Smooth muscle cell of the brain vasculature (primary cell): ENCODE measurements at regions not wholly inside any gene's neighbourhood (a gene's known extent, or its start where the extent isn't known, plus 50 kb on each side); places are given as distances from the start of the nearest gene placed in this dataset.
"Not testable (repeated sequence)": the region's sequence is repeated elsewhere in the genome, so short reads cannot be mapped to it uniquely, and the experiment has no call there.

Source experiments
- DNase-seq: peaks from one replicate; pipeline ENCODE4 v3.0.0-alpha.2; 2012; ENCODE audit warnings: low read depth, low spot score

GRCh38 chr12:66775871-66776270 is 97.0 kb upstream of the GRIP1 start:
- no peak for DNase-seq

GRCh38 chr12:66776974-66777373 is 98.1 kb upstream of the GRIP1 start:
- no peak for DNase-seq

GRCh38 chr12:66779466-66779865 is 100.6 kb upstream of the GRIP1 start:
- no peak for DNase-seq

- no peak for DNase-seq
These were observed 107.8 kb upstream of the GRIP1 start for GRCh38 chr12:66786531-66787308.

DNA sequence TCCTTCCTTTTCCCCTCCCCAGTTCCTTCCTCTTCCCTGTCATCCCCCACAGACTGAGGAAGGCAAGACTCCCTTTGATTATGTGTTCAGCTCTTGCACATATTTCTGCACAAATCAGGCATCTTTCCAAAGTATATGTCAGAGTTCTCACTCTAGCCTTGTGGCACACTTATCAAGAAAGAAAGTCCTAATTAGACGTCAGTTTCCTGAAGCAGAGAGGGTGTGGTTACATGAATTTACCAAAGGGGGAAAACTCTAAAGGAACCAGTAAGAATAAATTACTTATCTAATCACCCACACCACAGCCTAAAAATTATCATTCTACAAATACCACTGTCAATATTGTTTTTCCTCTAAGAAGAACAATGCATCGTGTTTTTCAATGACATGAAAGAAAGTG is 120.7 kb upstream of the GRIP1 start:
- DNase-seq = no peak

DNA sequence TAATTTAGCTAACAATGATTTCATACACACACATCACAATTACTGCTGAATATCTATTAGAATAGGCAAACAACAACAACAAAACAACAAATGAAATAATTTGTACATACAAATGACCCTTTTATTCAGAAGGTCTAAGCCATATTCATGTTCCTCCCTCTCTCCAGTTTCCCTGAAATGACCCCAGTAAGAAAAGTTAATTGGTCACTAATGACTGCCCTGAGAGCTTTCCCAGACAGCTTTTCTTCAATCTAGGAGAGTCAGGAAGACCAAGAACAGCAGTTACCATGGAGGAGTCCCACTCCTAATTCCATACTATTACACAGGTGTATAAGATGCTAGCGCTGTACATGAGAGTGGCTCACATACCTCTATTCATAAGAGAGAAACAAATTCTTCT is 121.2 kb upstream of the GRIP1 start:
- no peak for DNase-seq

DNA sequence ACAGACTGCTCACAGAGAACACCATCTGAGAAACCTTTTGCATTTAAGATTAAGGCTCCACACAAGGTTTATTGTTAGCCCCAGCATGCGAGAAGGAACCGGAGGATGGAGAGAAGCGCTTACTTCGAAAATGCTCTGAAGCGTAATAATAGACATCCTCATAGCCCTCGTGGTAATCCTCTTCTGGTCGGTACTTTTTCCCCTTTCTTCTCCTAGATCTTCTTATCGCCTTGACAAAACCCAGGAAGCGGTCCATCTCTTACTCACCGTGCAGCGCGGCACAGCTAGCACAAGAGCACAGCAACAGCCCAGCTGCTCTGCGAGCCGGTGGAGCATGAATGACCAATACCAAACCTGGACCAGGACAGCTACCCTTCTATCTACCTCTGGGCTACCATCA is 125.1 kb upstream of the GRIP1 start:
- no peak for DNase-seq

- no peak for DNase-seq
These were observed 125.7 kb upstream of the GRIP1 start for GRCh38 chr12:66804563-66804974.

DNA sequence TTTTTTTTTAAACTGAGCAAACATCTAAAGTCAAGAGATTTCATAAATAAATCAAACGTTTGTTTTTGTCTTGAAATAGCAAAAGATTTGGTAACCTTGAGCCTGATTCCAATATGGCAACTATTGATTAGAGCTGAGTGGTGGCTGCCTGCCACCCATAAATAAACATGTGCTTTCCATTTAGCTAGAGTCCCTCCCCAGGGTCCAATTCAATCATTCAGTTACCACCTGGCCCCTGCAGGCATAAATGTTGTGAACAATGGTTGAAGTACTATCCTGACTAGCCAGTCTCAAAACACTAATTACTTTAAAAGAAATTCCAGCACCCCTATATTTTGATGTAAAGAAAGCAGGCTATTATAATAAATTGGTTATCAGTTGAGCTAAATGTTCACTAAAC is 129.7 kb upstream of the GRIP1 start:
- no peak for DNase-seq

- DNase-seq = no peak
These were observed 134.4 kb upstream of the GRIP1 start for GRCh38 chr12:66813137-66813892.

DNA sequence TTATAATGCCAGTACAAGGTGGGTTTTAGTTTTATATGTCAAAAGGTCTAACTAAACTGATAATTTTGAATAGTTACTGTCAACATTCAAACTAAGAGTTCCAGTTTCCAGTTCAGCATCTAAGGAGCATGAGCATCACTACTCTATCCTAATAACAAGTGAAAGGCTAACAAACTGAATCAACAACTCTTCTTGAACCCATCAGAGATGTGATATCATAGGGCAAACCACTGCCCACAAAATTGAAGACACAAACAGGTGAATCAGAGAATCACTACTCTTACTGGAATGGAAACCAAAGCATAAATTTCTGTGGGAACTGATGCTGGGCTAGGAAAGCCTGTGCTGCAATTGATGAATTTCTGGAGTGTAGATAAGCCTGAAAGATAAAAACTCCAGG is 140.7 kb upstream of the GRIP1 start:
- no peak for DNase-seq

DNA sequence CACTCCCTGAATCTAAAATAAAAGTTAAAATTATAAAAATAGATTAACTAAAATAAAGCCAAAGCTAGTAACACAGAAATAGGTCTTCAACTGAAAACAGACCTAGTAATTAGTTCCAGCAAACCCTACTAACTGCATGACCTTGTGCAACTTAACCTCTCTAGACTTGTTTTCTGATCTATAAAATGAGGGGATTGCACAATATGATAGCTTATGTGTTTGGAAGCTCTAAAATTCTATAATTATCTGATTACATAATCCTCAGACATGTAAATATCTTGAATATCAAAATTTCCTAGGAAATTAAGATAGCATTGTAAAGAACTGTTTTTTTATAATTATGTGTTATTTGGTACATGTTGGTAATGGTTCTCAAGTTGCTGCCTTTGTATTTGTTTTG is 144.1 kb upstream of the GRIP1 start:
- no peak for DNase-seq

DNA sequence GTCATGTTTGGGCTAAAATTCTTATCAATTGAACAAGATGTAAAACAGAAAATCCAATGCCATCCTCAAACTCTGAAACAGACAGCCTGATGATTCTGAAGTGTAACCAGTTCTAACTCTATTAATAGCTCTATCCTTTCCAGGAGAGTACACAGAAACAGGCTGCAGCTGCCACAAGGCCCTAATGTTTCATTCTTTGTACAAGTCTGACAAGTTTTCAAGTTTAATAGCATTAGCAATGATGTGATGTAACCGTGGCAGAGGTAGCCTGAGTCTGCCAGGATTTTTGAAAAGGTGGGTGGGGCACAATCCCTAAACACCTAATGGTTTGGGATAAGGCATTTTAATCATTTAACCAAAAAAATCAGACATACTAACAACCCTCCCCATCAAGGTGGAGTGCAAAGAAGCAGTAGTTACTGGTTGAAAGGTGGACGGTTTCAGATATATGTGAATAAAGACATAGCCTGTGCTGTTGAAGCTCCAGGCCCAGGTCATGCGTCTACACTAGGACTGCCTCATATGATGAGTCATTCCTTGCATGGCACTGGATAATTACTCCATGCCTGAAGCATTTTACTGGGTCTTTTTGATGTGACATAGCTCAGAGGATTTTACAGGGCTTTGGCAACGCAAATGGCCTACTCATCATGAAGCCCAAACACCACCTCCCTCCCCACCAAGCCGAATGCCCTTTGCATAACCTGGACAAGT is 145.1 kb upstream of the GRIP1 start:
- no peak for DNase-seq

DNA sequence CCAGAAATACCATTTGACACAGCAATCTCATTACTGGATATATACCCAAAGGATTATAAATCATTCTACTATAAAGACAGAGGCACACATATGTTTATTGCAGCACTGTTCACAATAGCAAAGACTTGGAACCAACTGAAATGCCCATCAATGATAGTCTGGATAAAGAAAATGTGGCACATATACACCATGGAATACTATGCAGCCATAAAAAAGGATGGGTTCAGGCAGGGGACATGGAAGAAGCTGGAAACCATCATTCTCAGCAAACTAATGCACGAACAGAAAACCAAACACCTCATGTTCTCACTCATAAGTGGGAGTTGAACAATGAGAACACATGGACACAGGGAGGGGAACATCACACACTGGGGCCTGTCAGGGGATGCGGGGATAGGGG is 147.0 kb upstream of the GRIP1 start:
- not testable (repeated sequence) for DNase-seq

- DNase-seq = no peak
These were observed 150.9 kb upstream of the GRIP1 start for GRCh38 chr12:66829660-66830325.

DNA sequence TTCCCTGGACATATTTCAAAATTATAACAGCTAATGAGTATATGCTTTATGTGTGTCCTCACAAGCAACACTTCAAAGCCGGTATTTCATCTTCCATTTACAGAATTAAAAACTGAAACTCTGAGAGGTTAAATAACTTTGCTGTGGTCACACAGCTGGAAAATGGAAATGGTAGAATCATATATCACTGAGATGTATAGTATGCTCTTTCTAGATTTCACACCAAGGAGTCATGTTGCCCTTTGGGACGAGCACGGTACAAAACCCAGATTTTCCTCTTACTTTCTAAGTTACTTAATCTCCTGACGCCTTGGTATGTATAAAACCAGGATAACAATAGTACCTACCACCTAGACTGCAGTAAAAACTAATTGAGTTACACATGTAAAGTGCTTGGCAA is 152.6 kb upstream of the GRIP1 start:
- DNase-seq = no peak

GRCh38 chr12:66832997-66833396 is 154.1 kb upstream of the GRIP1 start:
- no peak for DNase-seq

- no peak for DNase-seq
These were observed 157.9 kb upstream of the GRIP1 start for GRCh38 chr12:66836623-66837310.

- DNase-seq = no peak
These were observed 158.4 kb upstream of the GRIP1 start for GRCh38 chr12:66837311-66837627.

DNA sequence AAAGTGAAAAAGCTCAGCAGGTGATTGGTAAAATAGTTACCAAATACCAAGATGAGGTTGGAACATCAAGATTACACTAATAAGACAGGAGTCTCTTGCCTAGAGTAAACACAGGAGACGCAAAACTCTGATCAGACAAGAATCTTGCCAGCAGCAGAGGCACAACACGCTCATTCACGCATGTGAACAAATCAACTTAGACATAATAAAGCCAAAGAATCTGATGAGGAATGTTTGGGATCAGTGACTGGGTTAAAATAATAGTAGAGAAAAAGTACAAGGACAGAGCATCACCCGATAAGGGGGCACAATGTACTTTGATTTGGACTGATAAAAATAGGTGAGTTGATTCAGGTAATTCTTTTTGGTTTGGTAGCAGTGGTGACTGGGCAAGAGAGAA is 159.5 kb upstream of the GRIP1 start:
- no peak for DNase-seq

GRCh38 chr12:66848967-66849366 is 170.1 kb upstream of the GRIP1 start:
- DNase-seq = no peak

GRCh38 chr12:66851134-66851533 is 172.3 kb upstream of the GRIP1 start:
- no peak for DNase-seq
